ENCODE measurements at regions not wholly inside any gene's neighbourhood (a gene's known extent, or its start where the extent isn't known, plus 50 kb on each side); places are given as distances from the start of the nearest gene placed in this dataset.

DNA sequence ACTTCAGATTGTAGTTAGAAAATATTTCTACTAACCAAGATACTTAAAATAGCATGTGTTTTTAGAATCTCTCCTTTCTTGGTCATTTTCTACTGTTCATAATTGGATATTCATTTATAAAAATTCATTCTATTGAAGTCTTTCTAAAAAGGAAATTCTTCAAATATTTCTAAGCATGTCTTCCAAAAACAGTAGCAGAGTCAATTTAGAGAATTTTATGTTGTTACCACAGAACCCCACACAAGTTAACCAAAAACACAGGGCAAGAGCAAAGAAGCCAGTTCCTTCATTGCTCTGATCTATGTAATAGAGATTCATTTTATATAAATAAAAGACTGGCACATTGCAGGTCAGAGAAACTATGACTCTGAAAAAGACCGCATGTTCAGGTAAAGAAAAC, 345.1 kb upstream of the PITX2 start:
- FAIRE-seq = no peak

- FAIRE-seq = no peak
These were observed 347.8 kb upstream of the PITX2 start for GRCh38 chr4:110970642-110971041.

GRCh38 chr4:110975338-110975737, 352.5 kb upstream of the PITX2 start:
- no peak for FAIRE-seq

DNA sequence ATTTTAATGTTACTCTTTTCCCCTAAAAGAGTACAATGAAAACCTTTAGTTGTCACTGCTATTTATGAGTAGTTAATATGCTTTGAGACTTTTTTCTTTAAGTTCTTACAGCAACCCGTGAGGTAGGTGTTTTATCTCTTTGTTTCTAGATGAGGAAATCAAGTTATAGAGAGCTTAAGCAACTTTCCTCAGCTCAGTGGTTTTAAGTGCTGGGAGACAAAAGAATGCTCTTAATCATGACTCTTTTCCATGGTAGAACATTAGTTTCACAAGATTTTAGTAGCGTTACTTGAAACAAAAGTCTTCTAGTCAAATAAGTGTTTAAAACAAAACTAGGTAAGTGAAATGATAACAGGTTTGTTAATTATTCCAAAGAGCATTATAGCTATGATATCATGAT, 354.7 kb upstream of the PITX2 start:
- no peak for FAIRE-seq

DNA sequence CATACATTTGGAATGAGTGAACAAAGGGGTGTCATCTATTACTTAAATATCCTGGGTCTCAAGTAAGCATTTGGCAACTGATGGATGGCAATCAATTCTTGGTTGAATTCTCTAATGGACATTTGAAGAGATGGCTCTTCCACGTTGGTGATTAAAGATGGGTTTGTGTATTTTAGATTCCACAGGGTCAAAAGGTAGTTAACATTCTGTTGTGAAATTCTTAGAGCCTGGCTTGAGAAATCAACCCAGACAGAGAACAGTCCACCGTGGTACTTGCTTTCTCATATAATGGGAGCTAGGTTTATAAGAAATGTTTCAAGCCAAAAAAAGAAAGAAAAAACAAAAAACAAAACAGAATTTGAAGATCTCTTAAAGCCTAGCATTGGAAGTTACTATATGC, 355.9 kb upstream of the PITX2 start:
- no peak for FAIRE-seq

- FAIRE-seq = no peak
These were observed 359.6 kb upstream of the PITX2 start for GRCh38 chr4:110982486-110982885.

- FAIRE-seq = no peak
These were observed 365.8 kb upstream of the PITX2 start for GRCh38 chr4:110988722-110989121.

DNA sequence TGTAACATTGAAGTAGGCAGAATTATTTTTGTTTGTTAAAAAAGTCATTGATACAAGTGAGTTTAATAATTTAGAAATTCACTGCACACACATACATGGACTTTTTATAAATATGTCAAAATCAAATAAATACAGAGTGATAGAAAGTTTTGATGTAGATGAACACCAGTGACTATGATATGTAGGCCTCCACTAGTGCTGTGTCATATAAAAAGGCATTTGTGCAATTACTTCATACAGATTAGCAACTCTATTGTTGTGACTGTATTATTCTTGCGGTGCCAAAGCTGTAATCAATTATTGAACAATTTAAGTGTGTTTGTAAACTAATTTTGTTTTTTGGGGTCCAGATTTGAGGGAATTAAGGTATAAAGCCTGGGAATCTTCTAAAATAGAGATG, 366.2 kb upstream of the PITX2 start:
- FAIRE-seq = no peak

- no peak for FAIRE-seq
These were observed 371.9 kb upstream of the PITX2 start for GRCh38 chr4:110994781-110995180.

DNA sequence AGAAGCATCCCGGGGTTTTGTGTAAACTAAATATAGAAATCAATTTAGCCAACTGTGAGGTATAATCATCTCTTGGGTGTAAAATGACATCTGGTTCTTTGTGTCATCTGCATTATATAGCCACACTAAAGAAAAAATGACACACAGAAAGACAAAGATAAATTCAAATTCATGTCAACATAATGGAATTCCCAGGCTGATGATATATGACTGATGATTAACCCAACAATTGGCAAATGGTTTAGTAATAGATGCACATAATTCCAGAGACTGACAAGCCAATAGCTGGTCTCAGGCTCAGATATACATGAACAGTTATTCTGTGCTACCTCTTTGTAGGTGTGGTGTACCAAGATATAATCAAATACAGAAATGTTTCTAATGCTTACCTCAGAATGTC, 375.4 kb upstream of the PITX2 start:
- FAIRE-seq = no peak

DNA sequence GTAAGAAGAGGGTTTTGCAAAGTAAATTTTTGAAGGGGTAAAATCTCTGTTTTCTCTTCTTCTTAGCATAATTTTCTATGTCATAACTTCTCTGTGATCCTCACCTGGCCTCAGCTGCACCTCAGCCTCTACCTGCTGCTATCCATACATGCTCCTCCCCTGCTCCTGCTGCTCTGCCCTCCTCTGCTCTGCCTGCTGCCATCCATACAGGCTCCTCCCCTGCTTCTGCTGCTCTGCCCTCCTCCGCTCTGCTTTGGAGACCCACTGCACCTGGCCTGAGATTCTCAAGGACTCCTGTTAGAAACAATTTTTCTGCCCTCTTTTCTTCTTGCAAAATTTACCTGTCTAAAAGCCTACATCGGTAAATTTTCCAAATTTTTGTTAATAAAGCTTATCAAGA, 388.6 kb upstream of the PITX2 start:
- FAIRE-seq = no peak

DNA sequence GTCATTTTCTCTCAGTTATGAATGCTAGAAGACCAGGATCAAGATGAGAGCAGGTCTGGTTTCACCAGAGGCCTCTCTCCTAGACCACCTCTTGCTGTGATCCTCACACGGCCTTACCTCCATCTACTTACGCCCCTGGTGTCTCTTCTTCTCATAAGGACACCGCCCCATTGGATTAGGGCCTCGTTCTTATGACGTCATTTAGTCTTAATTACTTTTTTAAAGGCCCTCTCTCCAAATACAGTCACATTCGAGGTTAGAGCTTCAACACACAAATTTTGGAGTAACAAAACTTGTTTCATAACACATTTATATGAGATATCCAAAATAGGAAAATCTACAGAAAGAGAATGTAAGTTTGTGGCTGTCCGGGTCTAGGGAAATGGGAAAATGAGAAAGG, 391.0 kb upstream of the PITX2 start:
- no peak for FAIRE-seq

DNA sequence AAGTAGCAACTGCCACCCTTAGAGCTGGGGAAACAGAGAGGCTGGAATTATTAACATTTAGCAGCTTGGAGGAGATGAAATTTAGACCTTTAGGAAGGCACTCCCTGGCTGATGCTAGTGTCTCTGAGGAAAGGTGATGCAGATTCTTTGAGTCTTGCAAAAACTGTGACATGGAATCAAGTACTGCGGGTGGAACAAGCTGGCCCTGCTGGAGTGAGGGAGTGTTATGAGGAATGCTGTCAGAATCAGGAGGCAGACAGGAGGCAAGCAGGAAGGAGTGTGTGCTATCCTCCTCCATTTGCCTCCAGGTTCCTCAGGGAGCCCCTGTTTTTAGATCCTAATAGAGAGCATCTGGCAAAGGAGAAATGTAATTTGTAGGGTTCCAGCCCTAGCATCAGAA, 391.7 kb upstream of the PITX2 start:
- no peak for FAIRE-seq

GRCh38 chr4:111016416-111016815, 393.5 kb upstream of the PITX2 start:
- FAIRE-seq = no peak

DNA sequence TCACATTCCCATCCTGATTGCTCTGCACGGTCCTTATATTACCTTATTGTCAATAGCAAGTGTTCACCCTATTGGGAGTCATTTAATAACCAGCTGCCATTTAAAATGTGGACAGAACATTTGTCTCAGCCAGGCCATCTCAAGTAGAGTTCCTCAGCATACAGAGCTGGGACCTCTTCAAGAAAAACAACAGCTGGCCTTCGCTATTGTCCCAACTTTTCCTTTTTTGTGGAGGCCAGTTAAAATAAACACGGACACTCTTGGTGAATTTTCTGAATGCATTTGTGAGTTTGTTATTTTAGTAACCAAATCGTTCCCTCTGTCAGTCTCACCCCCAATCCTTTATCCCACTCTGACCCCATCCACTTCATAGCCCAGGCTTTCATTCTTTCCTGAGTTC, 395.3 kb upstream of the PITX2 start:
- FAIRE-seq = no peak

DNA sequence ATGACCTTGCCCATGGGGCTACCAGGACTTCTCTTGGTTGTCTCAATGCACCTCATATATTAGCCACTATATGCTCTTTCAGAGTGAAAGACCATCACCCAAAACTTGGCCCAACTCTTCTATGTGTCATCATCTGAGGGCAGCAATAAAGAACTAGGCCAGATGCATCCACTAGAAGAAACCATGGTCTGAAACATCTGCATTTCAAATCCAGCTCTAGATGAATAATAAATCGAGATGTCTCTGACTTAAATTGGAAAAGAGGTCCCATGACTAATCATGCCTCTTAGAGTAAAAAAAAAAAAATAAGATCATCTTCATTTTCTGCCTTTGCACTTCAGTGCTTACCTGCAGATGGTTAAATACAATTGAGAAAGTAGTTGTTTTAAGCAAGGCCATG, 397.6 kb upstream of the PITX2 start:
- no peak for FAIRE-seq

DNA sequence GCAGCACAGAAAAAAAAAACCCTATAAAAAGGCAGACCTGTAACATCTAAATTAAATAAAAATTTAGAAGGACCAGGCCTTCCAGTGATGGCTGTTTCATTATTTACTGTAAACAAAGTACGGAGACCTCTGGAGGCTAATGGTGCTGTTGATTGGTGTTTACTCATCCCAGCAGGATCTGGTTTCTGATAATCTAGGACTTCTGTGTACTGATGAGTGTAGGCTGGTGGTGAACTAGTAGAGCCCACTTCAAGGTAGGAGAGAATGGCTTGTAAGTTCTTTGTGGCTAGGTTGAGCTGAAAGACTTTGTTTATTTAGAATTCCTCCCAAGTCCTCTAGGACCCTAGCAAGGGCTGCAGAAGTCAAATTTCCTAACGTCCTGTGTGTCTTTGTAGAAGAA, 398.1 kb upstream of the PITX2 start:
- no peak for FAIRE-seq

DNA sequence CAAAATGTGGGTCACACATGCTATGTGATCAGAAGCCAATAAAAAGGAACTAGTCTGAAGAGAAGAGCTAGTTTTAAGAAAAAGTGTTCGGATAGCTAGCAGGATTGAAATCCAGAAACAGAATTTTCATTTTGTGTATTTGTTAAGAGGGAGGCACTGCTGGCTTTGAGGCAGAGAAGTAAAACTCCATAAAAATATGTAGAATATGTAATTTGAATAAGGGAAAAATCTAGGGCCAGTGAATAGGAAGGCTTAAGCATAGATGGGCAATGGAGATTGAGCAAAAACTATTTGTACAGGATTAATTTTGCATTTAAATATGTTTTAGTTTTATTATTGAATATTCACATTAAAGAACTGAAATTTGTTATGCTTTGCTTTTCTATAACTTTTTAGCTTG, 399.9 kb upstream of the PITX2 start:
- no peak for FAIRE-seq

- FAIRE-seq = no peak
These were observed 404.6 kb upstream of the PITX2 start for GRCh38 chr4:111027526-111027925.

- no peak for FAIRE-seq
These were observed 405.9 kb upstream of the PITX2 start for GRCh38 chr4:111028795-111029194.

- FAIRE-seq = no peak
These were observed 408.2 kb upstream of the PITX2 start for GRCh38 chr4:111031001-111031579.

DNA sequence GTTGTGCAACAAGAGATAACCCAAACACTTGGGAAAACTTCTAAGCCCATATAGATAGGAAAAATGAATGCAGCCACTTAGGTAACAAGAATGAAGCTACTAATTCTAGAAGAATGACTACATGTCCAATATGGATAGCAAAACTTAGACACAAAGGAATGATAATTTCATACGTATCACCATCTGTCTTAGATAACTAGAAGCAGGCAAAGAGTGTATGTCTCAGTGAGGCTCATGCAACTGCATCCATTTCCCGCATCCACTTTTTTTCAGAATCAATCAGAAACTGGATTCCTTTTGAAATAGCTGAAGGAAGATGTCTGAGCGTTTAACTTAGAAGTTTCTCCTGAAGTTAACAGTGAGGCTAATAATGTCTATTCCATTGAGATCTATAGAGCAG, 408.7 kb upstream of the PITX2 start:
- FAIRE-seq = no peak

DNA sequence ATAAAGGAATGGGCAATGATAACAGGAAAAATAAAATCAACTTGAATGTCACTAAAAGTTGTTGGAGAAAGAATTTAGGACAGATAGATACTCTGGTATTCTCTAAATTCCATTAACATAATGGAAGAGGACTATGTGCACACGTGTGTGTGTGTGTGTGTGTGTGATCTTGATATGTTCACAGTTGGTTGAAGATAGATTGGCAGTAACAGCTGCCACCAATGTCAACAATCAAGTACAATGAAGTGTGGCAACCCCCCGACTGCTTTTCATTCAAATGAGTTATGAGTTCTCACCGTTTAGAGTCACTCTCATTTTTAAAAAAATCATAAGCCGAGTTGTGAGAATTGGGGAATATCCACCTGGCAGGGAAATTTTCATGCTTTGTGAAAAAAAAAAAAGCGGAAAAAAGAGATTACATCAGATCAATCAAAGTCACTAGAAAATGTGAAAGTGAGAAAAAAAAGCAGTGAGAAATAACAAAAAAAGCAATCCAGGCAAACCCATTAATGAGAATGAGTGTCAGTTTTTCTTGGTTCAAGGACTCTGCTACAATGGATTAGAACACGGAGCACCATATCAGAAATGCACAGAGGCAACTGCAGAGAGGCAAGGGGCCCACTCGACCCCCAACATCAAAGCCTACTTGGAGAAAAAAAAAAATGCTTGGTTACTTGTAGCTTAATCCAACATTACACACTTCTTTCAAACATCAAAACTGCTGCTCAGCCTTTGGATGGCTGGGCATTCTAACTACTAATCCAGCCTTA, 414.9 kb upstream of the PITX2 start:
- no peak for FAIRE-seq

- FAIRE-seq = no peak
These were observed 418.0 kb upstream of the PITX2 start for GRCh38 chr4:111040904-111041303.

- FAIRE-seq = no peak
These were observed 420.4 kb upstream of the PITX2 start for GRCh38 chr4:111043286-111043685.
